HG03575 (cell line): ENCODE measurements at regions not wholly inside any gene's neighbourhood (a gene's known extent, or its start where the extent isn't known, plus 50 kb on each side); places are given as distances from the start of the nearest gene placed in this dataset.
"Not testable (repeated sequence)": the region's sequence is repeated elsewhere in the genome, so short reads cannot be mapped to it uniquely, and the experiment has no call there.

Experiments used
- ATAC-seq: cut with Tn5 transposase; IDR thresholded peaks from one replicate; pipeline ENCODE4 v1.9.1; 2021; ENCODE audit not compliant: unreplicated experiment, insufficient number of reproducible peaks, low FRiP score; ENCODE audit errors: extremely low read depth

DNA sequence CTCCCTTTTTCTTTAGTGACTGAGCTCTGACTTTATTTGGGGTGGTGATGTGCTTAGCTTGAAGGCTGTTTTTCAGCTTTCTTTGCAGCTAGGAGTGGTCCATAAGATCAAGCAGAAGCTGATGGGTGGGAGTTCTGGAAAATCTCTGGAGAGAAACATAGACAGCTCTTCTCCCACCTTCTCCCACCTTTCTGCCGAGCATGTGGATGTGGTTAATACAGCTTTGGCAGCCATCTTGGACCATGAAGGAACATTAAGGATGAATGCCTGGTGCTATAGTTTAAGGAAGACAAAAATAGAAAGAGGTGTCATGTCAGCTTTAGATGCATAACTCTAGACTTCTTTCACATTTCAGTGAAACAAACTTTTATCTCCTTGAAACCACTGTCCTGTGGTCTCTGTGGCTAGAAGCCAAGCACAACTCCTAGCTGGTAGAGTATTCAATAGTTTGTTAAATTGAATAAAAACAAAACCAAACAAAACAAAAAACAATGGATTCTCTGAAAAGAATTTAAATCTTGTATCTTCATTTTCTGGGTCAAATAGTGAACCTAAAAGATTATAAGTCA lies 203.6 kb upstream of the SESN3 start:
- ATAC-seq, result no peak

DNA sequence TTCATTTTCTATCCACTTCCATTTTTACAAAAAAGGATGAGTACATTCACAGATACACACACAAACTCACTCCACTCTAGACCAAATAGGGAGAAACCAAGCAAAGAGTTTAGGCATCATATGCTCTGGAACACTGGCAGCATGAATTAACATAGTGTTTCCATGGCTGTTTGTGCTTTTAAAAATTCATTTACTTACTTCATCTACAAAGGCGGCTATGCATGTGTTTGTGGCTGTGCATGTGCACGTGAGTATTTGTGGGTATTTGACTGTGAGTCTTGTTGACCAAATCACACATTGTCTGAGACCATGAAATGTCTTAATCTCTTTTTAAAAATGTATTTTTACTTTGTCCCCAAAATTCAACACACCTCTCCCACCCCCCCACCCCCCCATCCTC lies 203.0 kb upstream of the SESN3 start:
- no peak for ATAC-seq

DNA sequence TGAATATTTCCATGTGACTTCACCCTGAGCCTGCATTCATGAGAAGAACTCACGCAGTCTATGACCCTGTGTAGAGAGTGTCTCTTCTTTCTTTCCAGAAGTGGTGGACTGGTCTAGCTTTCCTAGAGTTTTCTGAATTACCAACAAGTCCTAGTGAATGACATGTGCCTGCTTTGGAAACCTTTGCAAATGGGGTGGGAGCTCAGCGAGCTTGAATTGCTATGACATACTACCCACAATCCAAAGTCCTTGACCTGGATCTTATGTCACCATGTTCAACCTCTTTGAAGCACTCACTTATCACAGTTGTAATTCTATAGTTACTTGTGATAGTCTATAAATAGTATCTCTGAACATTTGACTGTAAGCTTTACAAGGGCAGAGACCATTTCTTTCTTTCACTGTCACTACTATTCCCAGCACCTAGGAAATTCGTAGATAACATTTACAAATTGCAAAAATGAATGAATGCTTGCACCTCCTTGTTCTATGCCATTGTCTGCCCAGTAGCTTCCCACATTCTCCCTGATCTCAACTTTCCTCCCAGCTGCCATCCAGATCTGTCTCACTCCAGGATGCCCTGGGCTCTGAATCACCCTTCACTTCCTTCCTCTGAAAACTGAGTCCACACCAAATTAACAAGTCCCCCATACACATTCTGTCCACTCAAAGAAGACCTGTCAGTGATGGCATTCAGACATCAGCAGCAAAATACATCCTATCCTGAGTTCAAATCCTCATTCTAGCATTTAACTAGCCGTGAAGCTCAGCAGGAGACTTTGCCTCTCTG lies 201.9 kb upstream of the SESN3 start:
- no peak for ATAC-seq

DNA sequence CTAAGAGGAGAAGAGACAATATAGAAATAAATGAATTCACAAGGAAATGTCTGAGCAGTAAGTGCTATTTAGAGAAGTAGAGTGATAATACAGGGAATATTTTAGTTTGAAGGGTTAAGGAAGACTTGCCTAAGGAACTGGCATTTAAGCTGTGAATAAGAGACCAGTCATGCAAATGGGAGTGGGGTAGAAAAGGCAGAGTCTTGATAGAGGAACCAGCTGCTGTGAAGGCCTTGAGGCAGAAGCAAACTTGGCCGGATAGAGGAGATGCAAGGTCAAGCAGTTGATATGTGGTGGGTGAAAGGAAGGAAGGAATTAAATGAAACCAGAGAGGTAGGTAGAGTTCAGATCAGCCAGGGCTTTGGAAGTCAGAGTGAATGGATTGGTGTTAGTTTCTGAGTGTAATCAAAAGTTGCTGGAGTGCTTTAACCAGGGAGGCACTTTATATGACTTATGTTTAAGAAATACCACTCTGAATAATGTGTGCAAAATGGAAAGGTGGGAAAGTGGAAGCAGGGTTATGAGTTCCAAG lies 198.4 kb upstream of the SESN3 start:
- ATAC-seq, result no peak

DNA sequence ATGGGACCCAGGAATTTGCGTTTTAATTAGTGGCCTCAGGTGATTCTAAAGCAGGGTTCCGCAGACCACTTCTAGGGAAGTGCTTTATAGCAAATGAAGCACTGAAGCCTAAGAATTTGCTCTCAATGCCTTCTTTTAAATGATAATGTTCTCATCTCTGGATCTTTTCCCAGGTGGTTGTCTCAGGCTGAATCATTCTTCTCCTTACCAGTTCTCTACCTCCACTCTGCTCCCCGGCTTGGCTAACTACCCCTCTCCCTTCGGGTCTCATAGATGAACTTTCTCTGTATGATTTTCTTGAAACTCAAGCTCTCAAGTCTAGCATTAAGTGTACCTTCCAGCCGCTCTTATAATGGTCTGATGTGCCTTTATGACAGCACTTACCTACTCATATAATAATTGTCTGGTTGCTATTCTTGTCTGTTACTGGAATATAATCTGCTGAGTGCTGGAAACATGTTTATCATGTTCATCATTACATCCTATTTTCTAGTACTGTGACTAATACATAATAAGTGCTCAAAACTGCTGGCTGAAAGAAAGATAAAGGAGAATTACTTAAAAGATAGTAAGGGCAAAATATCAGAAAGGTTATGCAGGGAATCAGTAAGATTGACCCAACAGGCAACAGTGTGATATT lies 195.9 kb upstream of the SESN3 start:
- ATAC-seq, result no peak

DNA sequence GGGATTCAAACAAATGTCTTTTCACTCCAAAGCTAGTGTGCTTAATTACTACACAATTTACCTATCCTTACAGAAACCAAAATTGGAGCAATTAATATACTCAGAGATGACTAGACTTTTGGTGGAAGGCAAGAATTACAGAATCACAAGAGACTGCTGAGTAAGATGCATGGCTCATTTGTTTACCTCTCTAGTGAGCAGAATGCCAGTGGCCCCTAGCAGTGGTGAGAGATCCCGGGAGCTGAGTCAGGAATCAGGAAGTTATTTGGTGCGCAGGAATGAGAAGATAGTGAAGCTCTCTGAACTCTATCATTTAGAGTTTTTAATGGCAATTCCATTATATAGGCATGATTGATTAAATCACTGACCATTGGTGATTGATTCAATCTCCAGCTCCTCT lies 188.9 kb upstream of the SESN3 start:
- ATAC-seq, result no peak

DNA sequence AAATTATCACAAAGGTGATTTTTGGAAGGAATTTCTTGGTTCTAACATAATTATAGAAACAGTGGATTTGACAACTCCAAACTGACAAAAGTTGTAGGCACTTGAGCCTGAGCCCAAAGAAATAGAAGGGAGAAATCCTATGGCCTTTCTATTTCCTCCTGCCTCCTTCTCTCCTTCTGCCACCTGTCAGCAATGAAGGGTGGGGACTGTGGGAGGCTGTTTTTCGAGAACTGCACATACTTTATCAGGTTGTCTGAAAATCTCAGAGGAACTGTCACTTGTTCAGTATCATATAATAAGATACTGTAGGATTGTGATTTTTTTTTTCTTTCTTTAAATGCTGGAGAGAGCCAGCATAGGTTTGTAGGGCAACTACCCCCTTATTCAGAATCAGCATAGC lies 187.9 kb upstream of the SESN3 start:
- no peak for ATAC-seq

DNA sequence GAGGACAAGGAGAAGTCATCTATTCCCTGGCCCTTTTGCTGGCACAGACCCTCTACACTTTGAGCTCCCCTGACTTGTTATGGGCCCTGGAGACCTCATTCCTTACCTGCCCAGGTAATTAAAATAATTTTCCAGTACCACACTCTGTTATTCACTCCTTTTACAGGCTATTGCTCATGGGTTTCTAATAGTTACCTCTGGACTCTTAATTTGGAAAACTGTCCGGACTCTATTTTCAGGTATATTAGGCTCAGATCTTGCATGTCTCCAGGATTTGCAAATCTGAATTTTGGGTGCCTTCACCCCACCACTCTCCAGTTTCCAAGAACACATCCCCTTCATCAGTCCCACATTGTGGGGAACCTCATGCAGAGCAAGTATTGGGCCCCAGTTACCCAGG lies 186.8 kb upstream of the SESN3 start:
- ATAC-seq, result no peak

DNA sequence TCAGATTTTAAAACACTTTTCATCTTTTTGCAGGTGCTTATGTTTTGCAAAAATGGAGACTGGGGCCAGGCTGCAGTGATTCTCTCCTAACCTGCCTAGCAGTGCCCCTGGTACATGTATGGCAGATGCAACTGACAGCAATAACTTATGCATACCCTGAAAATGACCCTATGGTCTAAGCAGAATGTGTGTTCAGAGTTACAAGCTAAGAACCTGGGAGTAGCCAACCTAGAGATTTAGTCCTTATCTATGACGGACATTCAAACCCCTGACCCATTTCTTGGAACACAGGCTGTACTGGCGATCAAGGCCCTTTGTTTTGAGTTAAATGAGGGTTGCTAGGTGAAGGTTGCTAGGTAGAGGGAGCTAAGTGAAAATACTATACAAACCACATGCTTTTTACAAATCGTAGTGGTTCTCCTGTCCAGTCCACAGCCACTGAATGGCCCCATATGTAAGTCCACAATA lies 184.9 kb upstream of the SESN3 start:
- ATAC-seq, result no peak

DNA sequence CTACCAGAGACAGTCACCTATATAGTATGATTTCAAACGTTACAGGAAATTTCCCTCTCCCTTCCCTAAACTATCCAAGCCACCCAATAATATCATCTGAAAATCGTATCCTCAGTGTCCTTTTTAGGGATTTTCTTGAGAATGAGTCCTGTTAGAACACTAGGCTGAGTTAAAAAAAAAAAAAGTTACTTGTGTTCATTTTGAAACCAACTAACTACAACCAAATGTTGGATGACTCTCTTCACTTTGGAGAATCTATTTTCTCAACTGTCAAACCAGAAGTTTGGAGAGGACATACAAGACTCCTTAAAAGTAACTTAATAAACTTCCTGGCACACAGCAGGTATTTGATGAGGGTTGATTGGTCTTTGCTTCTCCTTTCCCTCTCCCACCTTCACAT lies 183.2 kb upstream of the SESN3 start:
- no peak for ATAC-seq

DNA sequence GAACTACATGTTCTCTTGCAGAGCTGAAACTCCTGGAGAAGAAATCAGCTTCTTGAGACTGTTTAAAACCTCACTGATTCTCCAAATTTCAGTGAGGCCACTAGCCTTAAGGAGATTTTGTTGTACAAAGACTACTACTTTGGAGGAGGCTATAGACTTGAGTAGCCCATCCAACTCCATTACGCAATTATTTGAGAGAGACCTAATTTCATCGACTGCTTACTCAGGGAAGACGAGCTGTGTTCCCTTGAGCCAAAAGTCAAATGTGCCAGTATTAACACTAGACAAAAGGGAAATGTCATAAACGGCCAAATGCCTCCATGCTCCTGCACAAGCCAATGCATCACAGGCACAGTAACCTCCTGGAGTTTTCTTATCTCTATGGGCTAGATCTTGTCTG lies 182.8 kb upstream of the SESN3 start:
- no peak for ATAC-seq

DNA sequence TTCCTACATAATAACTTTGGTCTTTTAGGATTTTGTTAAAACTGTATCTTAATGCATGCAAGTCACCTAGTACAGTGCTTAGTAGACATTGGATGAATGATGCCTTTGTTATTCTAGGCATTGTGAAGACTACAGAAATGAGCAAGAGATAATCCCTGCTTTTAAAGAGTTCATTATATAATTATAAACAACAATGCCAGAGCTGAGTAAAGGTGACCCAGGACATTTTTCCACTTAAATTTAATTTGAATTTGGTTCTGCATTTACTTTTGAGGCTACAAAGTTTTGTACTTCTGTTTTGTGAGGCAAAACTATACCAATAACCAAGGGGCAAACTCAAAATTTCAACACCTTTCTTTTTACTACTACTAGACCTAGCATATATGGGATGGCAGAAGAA lies 182.0 kb upstream of the SESN3 start:
- no peak for ATAC-seq

DNA sequence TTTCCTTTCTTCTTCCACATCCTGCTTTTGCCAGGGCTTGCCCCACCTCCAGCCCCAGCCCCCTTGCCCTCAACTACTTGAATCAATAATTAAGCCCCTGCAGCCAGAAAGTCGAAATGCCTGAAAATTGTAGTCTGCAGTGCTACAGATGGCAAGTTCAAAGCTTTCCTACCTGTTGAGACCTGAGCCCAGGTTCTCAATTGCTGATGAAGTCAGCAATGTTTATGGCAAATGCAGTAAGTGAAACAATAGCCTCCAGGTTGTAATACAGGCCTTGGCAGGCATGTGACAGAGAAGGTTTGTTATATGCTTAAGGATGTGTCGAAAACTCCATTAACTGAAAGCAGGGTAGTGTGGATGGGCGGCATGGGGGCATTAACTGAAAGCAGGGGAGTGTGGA lies 181.1 kb upstream of the SESN3 start:
- ATAC-seq, result no peak

DNA sequence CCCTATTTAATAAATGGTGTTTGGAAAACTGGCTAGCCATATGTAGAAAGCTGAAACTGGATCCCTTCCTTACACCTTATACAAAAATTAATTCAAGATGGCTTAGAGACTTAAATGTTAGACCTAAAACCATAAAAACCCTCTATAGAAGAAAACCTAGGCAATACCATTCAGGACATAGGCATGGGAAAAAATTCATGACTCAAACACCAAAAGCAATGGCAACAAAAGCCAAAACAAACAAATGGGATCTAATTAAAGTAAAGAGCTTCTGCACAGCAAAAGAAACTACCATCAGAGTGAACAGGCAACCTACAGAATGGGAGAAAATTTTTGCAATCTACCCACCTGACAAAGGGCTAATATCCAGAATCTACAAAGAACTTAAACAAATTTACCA lies 179.7 kb upstream of the SESN3 start:
- not testable (repeated sequence) for ATAC-seq

DNA sequence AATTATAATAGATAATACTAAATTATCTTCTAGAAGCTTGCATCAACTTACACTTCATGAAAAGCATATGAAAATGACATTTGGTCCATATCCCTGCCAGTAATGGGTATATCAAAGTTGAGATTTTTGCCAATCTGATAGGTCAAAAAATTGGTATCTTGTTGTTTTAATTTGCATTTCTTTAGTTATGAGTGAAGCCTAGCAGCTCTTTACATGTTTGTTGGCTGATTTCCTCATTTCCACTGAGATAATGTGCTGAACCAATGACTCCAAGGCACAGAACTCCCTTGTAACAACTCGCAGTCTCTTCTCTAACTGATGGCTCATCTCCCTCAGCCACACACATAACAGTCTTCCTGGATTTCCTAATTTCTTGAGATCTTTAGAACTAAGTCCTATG lies 175.3 kb upstream of the SESN3 start:
- no peak for ATAC-seq

DNA sequence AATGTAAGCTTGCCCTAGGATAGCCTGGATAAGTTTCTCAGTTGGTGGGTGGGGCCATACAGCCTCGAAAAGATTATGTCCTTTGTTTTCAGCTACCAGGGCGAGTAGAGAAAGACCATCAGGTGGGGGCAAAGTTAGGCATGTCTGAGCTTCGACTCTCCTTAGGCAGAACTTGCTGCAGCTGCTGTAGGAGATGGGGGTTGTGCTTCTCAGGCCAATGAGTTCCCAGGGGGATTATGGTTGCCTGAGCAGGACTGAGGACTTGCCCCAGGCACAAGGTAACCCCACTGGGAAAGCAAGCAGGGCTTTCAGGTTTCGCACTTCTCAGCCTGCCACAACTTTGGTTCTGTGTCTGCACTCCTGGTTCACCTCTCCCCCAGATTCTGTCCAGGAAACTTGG lies 173.4 kb upstream of the SESN3 start:
- ATAC-seq, result no peak

DNA sequence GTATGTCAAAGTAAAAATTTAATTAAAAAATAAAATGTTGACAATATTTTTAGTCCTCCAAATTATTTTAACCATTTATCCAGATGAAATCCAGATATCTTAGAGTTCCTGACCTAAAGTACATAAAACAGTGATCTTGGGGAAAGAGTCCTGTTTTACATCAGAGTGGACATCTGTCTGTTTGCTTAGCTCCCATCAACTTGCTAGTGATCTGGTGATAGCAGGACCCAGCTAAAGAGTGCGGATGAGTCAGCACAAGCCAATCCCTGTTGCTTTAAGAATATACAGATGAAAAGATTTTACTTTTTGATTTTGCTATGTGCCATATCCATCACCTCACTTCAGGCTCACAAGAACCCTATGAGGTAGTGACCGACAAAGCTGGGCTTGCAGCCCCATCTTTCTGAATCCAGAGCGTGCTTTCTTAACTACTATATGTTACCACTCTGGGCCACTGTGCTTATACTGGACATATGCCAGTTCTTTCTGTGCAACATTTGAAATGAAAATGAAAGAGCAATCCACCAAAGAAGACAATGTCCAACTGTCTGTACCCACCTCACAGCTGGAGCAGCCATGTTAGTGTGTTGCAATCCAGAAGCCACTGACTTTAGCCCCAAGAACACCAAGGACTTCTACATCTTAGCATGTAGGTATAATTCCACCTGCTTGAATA lies 167.6 kb upstream of the SESN3 start:
- no peak for ATAC-seq

DNA sequence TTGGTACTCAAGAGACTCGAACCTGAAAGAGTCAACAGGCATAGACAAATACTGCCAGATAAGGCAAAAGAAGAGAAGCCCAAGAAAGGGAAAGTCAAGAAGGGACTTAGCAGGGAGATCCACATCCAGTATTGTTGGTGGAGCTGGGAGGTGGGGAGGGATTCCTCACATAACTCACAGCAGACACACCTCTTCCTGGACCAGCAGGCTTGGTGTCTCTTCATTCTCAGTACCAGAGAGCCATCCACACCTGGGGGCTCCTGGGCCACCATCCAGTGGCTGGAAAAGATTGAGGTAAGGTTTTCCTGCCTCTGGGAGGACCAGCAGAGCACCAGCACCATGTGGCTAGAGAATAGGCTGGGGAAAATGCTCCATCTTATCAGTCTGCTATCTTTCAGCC lies 161.6 kb upstream of the SESN3 start:
- ATAC-seq, result no peak

DNA sequence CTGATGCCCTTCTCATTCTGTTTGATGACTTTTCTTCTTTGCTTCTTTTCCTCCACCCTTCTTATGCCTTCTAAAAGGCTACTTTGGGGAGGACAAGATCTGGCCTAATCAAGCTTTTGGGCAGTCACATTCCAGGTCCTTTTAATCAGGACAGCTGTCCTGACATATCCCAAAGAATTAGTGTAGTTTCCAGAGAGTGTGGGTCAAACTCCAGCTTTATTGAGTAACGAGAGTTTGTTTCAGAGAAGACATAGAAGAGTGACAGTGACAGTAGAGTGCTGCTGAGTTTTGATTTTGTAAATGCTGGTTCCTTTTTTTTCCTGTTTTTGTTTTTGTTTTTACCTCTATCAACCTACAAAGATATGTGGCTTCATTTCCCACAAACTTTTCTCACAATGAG lies 158.4 kb upstream of the SESN3 start:
- no peak for ATAC-seq

DNA sequence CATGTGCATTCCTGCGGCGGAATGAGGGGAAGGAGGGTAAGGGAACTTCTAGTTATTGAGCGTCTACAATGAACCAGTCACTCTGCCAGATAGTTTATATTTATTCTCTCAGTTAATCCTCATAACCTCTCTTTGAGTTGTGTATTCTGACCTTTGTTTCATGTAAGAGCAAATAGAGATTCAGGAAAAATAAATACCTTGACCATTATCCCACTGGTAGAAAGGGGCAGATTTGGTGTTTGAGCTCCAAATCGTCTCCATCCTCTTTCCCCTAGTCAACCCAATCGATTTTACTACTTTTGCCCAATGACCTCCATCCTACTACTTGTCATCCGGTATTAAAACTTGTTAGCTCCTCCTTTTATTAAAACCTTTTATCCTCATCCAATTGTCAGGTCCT lies 157.1 kb upstream of the SESN3 start:
- ATAC-seq, result no peak
